HCT116 (cell line): ENCODE measurements at regions not wholly inside any gene's neighbourhood (a gene's known extent, or its start where the extent isn't known, plus 50 kb on each side); places are given as distances from the start of the nearest gene placed in this dataset.

Experiments
- EZH2 ChIP-seq: fragments of 200-600 bp; sonication (generic); IDR thresholded peaks from 2 replicates; pipeline ENCODE4 v1.6.1; 2017; ENCODE audit warnings: antibody characterized with exemption, mixed run types
- POLR2A ChIP-seq: IDR thresholded peaks from 2 replicates; pipeline ENCODE4 v1.7.0; 2011; ENCODE audit warnings: borderline replicate concordance; ENCODE audit not compliant: insufficient read depth, insufficient read length; ENCODE audit errors: extremely low read depth
- POLR2AphosphoS5 ChIP-seq: IDR thresholded peaks from 2 replicates; pipeline ENCODE4 v1.6.1; 2011; ENCODE audit warnings: mild to moderate bottlenecking, low read depth, low read length, moderate library complexity
- RAD21 ChIP-seq: IDR thresholded peaks from 2 replicates; pipeline ENCODE4 v1.6.1; 2012; ENCODE audit warnings: low read depth, mild to moderate bottlenecking
- TCF7L2 ChIP-seq: IDR thresholded peaks from 2 replicates; pipeline ENCODE4 v1.7.0; 2011; ENCODE audit warnings: borderline replicate concordance, inconsistent platforms; ENCODE audit not compliant: insufficient read depth, insufficient read length; ENCODE audit errors: extremely low read depth
- YY1 ChIP-seq: IDR thresholded peaks from 2 replicates; pipeline ENCODE4 v1.6.1; 2011; ENCODE audit warnings: low read length, low read depth, moderate library complexity, mild to moderate bottlenecking; ENCODE audit not compliant: insufficient replicate concordance; ENCODE audit errors: extremely low read depth
- TF ChIP-seq, protein P1 (sequence below), 3 experiments: fragments of 200-600 bp in 1 of 3; sonication (generic) in 1 of 3; IDR thresholded peaks in 2 of 3; conservative IDR thresholded peaks in 1 of 3; 2 replicates each; pipeline ENCODE4 v1.5.1; 2012 to 2017; ENCODE audit warnings: low read depth in 2 of 3, low read length in 2 of 3, antibody characterized with exemption in 1 of 3, borderline replicate concordance in 1 of 3, control low read depth in 1 of 3, mild to moderate bottlenecking in 1 of 3, mixed read lengths in 1 of 3, mixed run types in 1 of 3, moderate library complexity in 1 of 3; ENCODE audit not compliant: insufficient read depth in 1 of 3
- TF ChIP-seq, protein P2 (sequence below): IDR thresholded peaks from 2 replicates; pipeline ENCODE4 v1.6.1; 2012
- TF ChIP-seq, protein P3 (sequence below): IDR thresholded peaks from 2 replicates; pipeline ENCODE4 v1.6.1; 2012; ENCODE audit warnings: low read depth

DNA sequence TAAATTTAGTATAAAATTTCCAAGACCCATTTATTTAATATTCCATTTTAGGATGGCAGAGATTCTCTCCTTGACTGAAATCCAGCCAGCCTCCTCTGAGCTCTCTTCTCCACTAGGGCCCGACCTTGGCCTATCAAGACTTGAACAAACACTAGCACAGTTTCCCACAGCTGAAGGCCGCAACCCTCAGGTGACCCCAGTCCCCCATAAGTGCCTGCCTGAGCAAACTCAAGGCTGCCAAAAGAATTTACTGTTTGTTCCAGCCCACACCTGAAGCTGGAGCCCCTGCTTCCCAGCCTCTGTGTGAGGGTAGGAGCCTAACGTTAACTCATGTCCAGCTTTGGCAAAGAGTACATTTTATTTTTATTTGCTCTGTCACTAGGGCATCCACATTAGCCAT, 629.0 kb upstream of the ZFP42 start:
- TF ChIP-seq, protein P1, sequence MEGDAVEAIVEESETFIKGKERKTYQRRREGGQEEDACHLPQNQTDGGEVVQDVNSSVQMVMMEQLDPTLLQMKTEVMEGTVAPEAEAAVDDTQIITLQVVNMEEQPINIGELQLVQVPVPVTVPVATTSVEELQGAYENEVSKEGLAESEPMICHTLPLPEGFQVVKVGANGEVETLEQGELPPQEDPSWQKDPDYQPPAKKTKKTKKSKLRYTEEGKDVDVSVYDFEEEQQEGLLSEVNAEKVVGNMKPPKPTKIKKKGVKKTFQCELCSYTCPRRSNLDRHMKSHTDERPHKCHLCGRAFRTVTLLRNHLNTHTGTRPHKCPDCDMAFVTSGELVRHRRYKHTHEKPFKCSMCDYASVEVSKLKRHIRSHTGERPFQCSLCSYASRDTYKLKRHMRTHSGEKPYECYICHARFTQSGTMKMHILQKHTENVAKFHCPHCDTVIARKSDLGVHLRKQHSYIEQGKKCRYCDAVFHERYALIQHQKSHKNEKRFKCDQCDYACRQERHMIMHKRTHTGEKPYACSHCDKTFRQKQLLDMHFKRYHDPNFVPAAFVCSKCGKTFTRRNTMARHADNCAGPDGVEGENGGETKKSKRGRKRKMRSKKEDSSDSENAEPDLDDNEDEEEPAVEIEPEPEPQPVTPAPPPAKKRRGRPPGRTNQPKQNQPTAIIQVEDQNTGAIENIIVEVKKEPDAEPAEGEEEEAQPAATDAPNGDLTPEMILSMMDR (IDR thresholded peaks at IDR 0.05 in 2 of 3, conservative IDR thresholded peaks at IDR 0.05 in 1 of 3; ENCODE audit: borderline replicate concordance in 1 of 3, insufficient read depth in 1 of 3, low read depth in 2 of 3, low read length in 2 of 3): no peak
- TF ChIP-seq, protein P2, sequence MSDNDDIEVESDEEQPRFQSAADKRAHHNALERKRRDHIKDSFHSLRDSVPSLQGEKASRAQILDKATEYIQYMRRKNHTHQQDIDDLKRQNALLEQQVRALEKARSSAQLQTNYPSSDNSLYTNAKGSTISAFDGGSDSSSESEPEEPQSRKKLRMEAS: no peak
- TF ChIP-seq, protein P3, sequence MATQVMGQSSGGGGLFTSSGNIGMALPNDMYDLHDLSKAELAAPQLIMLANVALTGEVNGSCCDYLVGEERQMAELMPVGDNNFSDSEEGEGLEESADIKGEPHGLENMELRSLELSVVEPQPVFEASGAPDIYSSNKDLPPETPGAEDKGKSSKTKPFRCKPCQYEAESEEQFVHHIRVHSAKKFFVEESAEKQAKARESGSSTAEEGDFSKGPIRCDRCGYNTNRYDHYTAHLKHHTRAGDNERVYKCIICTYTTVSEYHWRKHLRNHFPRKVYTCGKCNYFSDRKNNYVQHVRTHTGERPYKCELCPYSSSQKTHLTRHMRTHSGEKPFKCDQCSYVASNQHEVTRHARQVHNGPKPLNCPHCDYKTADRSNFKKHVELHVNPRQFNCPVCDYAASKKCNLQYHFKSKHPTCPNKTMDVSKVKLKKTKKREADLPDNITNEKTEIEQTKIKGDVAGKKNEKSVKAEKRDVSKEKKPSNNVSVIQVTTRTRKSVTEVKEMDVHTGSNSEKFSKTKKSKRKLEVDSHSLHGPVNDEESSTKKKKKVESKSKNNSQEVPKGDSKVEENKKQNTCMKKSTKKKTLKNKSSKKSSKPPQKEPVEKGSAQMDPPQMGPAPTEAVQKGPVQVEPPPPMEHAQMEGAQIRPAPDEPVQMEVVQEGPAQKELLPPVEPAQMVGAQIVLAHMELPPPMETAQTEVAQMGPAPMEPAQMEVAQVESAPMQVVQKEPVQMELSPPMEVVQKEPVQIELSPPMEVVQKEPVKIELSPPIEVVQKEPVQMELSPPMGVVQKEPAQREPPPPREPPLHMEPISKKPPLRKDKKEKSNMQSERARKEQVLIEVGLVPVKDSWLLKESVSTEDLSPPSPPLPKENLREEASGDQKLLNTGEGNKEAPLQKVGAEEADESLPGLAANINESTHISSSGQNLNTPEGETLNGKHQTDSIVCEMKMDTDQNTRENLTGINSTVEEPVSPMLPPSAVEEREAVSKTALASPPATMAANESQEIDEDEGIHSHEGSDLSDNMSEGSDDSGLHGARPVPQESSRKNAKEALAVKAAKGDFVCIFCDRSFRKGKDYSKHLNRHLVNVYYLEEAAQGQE: no peak
- TF ChIP-seq RAD21 (no peak), POLR2A (no peak), POLR2AphosphoS5 (no peak), YY1 (no peak), TCF7L2 (no peak), EZH2 (no peak)
